ENCODE measurements at regions not wholly inside any gene's neighbourhood (a gene's known extent, or its start where the extent isn't known, plus 50 kb on each side); places are given as distances from the start of the nearest gene placed in this dataset.

DNA sequence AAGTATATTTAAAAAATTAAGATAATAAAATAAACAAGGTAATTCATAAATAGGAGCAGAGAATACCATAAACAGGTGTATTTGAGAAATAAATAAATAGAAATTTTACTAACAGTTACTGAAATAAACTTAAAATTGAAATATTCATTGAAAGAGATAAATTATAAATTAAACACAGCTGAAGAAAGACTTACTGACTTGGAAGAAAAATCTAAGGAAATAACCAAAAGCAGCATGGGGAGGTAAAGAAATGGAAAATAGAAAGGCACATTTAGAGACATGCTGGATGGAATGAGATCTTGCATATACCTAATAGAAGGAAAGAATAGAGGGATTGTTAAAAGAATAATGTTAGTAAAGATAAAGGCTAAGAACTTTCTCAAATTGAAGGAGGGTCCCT lies 96.3 kb downstream of the SOX11 start:
- no peaks in the 10 kb centered on the region for H3K9me2 ChIP-seq (ENCODE audit: insufficient read depth, low read length)
- H3K36me3 ChIP-seq (ENCODE audit: insufficient read depth, low read length) = no peaks in the 10 kb centered on the region
- no peak overlapping the region for H3K4me3 ChIP-seq (ENCODE audit: low read length)
- no peaks in the 10 kb centered on the region for H4K20me1 ChIP-seq (ENCODE audit: insufficient read depth)
- no peak overlapping the region for H3K4me2 ChIP-seq (ENCODE audit: low read length)
- H3K9me3 ChIP-seq (ENCODE audit: low read length) = peaks cover 12% of the 10 kb centered on the region
- H3K27me3 ChIP-seq (ENCODE audit: insufficient read depth, low read depth, low read length) = no peaks in the 10 kb centered on the region
- no peak overlapping the region for H3K27ac ChIP-seq (ENCODE audit: low read length)
- no peak overlapping the region for H2AFZ ChIP-seq (ENCODE audit: low read depth, low read length)
- H3K79me2 ChIP-seq (replicated peaks; ENCODE audit: insufficient read depth, low read length) = no peaks in the 10 kb centered on the region
- no peak overlapping the region for H3K9ac ChIP-seq (ENCODE audit: low read length)
- no peak for TF ChIP-seq SMC3 (conservative IDR thresholded peaks at IDR 0.05; ENCODE audit: poor library complexity)
- no peak for TF ChIP-seq EP300 (conservative IDR thresholded peaks at IDR 0.05; ENCODE audit: poor library complexity, severe bottlenecking)
- H3F3A ChIP-seq (ENCODE audit: insufficient read depth, low read length, poor library complexity, severe bottlenecking) = no peaks in the 10 kb centered on the region

DNA sequence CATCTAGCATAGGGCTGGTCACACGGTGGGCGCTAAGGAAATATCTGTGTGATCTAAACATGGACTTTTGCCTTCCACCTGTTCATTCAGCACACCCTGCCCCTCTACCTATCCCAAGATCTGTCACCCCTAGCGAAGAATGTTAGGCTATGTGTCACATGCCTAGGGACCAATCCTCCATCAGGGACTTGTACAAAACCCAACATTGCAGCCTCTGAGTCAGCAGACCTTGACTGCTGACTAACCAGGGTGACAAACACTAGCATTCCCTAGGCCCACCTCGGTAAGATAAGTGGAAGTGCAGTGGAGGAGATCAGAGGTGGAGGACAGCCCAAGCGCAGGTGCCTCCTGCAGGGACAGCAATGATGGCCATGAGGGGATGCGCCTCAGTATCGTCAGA lies 99.2 kb downstream of the SOX11 start:
- H2AFZ ChIP-seq (ENCODE audit: low read depth, low read length) = no peak overlapping the region

More for the DNA sequence above, 99.2 kb downstream of the SOX11 start:
- H3K27me3 ChIP-seq (ENCODE audit: insufficient read depth, low read depth, low read length) = no peaks in the 10 kb centered on the region
- no peaks in the 10 kb centered on the region for H3K9me2 ChIP-seq (ENCODE audit: insufficient read depth, low read length)
- H3K9me3 ChIP-seq (ENCODE audit: low read length) = peaks cover 12% of the 10 kb centered on the region
- H3K36me3 ChIP-seq (ENCODE audit: insufficient read depth, low read length) = no peaks in the 10 kb centered on the region
- no peaks in the 10 kb centered on the region for H3F3A ChIP-seq (ENCODE audit: insufficient read depth, low read length, poor library complexity, severe bottlenecking)
- no peaks in the 10 kb centered on the region for H4K20me1 ChIP-seq (ENCODE audit: insufficient read depth)
- TF ChIP-seq SMC3 (conservative IDR thresholded peaks at IDR 0.05; ENCODE audit: poor library complexity) (no peak), POLR2AphosphoS5 (IDR thresholded peaks at IDR 0.05) (no peak), EP300 (conservative IDR thresholded peaks at IDR 0.05; ENCODE audit: poor library complexity, severe bottlenecking) (no peak), TAF1 (IDR thresholded peaks at IDR 0.05; ENCODE audit: low read depth) (no peak), MXI1 (conservative IDR thresholded peaks at IDR 0.05; ENCODE audit: poor library complexity, severe bottlenecking) (no peak), RAD21 (conservative IDR thresholded peaks at IDR 0.05) (no peak), EZH2 (IDR thresholded peaks at IDR 0.05; ENCODE audit: borderline replicate concordance, insufficient read depth, low read length, poor library complexity, severe bottlenecking) (no peak)
- TF ChIP-seq, protein P1, sequence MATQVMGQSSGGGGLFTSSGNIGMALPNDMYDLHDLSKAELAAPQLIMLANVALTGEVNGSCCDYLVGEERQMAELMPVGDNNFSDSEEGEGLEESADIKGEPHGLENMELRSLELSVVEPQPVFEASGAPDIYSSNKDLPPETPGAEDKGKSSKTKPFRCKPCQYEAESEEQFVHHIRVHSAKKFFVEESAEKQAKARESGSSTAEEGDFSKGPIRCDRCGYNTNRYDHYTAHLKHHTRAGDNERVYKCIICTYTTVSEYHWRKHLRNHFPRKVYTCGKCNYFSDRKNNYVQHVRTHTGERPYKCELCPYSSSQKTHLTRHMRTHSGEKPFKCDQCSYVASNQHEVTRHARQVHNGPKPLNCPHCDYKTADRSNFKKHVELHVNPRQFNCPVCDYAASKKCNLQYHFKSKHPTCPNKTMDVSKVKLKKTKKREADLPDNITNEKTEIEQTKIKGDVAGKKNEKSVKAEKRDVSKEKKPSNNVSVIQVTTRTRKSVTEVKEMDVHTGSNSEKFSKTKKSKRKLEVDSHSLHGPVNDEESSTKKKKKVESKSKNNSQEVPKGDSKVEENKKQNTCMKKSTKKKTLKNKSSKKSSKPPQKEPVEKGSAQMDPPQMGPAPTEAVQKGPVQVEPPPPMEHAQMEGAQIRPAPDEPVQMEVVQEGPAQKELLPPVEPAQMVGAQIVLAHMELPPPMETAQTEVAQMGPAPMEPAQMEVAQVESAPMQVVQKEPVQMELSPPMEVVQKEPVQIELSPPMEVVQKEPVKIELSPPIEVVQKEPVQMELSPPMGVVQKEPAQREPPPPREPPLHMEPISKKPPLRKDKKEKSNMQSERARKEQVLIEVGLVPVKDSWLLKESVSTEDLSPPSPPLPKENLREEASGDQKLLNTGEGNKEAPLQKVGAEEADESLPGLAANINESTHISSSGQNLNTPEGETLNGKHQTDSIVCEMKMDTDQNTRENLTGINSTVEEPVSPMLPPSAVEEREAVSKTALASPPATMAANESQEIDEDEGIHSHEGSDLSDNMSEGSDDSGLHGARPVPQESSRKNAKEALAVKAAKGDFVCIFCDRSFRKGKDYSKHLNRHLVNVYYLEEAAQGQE (IDR thresholded peaks at IDR 0.05; ENCODE audit: borderline replicate concordance) = no peak
- TF ChIP-seq, protein P2, sequence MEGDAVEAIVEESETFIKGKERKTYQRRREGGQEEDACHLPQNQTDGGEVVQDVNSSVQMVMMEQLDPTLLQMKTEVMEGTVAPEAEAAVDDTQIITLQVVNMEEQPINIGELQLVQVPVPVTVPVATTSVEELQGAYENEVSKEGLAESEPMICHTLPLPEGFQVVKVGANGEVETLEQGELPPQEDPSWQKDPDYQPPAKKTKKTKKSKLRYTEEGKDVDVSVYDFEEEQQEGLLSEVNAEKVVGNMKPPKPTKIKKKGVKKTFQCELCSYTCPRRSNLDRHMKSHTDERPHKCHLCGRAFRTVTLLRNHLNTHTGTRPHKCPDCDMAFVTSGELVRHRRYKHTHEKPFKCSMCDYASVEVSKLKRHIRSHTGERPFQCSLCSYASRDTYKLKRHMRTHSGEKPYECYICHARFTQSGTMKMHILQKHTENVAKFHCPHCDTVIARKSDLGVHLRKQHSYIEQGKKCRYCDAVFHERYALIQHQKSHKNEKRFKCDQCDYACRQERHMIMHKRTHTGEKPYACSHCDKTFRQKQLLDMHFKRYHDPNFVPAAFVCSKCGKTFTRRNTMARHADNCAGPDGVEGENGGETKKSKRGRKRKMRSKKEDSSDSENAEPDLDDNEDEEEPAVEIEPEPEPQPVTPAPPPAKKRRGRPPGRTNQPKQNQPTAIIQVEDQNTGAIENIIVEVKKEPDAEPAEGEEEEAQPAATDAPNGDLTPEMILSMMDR (IDR thresholded peaks at IDR 0.05; ENCODE audit: poor library complexity, severe bottlenecking) = no peak
- no peaks in the 10 kb centered on the region for H3K79me2 ChIP-seq (replicated peaks; ENCODE audit: insufficient read depth, low read length)
- H3K4me3 ChIP-seq (ENCODE audit: low read length) = no peak overlapping the region
- no peak overlapping the region for H3K27ac ChIP-seq (ENCODE audit: low read length)
- H3K4me2 ChIP-seq (ENCODE audit: low read length) = no peak overlapping the region
- H3K9ac ChIP-seq (ENCODE audit: low read length) = no peak overlapping the region

Measured in neural cell (in vitro differentiated cells).